PFSK-1 (cell line): ENCODE measurements at regions not wholly inside any gene's neighbourhood (a gene's known extent, or its start where the extent isn't known, plus 50 kb on each side); places are given as distances from the start of the nearest gene placed in this dataset.

Experiments
- POLR2AphosphoS5 ChIP-seq: IDR thresholded peaks from 2 replicates; pipeline ENCODE4 v1.6.1; 2012; ENCODE audit warnings: low read depth, mild to moderate bottlenecking, control low read depth, low read length, moderate library complexity
- SIN3A ChIP-seq: IDR thresholded peaks from 2 replicates; pipeline ENCODE4 v1.6.1; 2012; ENCODE audit warnings: mild to moderate bottlenecking, low read length, moderate library complexity, borderline replicate concordance; ENCODE audit not compliant: insufficient read depth

GRCh38 chr1:91585502-91585901, 84.9 kb downstream of the CDC7 start:
- TF ChIP-seq SIN3A (no peak), POLR2AphosphoS5 (no peak)
